Right forelimb (tissue), 1 donor: ENCODE measurements at regions not wholly inside any gene's neighbourhood (a gene's known extent, or its start where the extent isn't known, plus 50 kb on each side); places are given as distances from the start of the nearest gene placed in this dataset.
"Not testable (repeated sequence)": the region's sequence is repeated elsewhere in the genome, so short reads cannot be mapped to it uniquely, and the experiment has no call there.

ENCODE experiments used
- DNase-seq: peaks from one replicate; pipeline ENCODE4 v3.0.0-alpha.2; 2018

DNA sequence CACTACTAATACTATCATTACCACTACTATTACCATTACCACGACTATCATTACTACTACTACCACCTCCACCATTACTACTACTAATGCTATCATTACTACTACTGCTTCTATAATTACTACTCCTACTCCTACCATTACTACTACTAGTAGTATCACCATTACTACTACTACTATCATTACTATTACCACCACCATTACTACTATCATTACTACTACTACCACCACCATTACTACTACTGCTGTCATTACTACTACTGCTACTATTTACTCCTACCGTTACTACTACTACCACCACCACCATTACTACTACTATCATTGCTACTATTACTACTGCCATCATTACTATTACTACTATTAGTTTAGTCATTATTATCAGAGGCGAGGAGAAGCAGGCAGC lies 140.9 kb upstream of the KCNJ15 start:
- DNase-seq = no peak

DNA sequence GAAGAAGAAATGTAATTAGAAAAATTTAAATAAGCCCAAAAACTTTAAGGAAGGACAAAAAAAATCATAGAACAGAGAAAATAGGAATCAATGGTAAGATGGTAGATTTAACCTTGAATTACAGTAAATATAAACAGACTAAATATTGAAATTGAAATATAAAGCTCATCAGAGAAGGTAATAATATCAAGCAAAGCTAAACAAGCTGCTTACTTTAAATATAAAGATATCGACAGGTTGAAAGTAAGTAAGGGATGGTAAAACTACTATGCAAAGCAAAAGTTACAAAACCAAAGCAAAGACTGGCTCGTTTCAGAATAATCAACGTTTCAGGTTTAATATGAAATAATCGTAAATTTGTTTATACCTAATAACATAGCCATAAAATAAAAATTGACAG lies 137.0 kb upstream of the KCNJ15 start:
- DNase-seq = no peak

DNA sequence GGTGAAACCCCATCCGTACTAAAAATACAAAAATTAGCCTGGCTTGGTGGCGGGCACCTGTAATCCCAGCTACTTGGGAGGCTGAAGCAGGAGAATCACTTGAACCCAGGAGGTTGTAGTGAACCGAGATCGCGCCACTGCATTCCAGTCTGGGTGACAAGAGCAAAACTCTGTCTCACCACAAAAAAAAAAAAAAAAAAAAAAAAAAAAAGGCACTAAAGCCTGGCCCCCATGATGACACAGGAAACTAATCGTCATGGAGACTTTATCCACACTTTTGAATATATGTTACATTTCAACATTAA lies 136.2 kb upstream of the KCNJ15 start:
- DNase-seq = not testable (repeated sequence)

DNA sequence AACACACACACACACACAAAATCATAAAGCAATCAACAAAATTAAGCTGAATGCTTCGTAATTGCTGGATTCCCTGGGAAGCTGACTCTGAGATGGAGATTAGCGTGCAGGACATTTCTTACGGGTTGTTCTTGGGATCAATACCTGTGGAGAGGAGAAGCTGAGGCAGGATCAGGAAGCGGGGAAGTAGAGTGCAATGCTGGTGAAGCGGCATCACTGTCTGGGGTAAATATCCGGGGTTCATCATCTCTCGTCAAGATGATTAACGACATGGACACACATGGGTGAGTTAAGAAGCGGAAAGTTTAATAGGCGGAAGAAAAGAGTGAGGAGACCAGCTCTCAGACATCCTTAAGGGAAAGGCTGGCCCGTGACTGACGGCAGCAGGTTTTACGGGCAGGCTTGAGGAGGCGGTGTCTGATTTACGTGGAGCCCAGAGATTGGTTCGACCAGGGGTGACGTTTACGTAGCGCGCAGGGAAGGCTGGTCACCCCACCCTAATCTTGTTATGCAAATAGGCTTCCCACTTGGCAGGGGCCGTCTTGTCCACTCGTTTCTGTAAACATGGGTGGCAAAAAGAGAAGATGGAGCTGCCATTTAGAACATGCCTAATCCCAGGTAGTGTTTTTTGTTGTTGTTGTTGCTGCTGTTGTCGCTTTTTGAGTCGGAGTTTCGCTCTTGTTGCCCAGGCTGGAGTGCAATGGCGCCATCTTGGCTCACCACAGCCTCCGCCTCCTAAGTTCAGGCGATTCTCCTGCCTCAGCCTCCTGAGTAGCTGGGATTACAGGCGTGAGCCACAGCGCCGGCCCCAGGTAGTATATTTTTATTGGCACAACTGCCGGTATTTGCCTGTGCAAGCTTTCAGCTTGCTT lies 135.6 kb upstream of the KCNJ15 start:
- DNase-seq = no peak

DNA sequence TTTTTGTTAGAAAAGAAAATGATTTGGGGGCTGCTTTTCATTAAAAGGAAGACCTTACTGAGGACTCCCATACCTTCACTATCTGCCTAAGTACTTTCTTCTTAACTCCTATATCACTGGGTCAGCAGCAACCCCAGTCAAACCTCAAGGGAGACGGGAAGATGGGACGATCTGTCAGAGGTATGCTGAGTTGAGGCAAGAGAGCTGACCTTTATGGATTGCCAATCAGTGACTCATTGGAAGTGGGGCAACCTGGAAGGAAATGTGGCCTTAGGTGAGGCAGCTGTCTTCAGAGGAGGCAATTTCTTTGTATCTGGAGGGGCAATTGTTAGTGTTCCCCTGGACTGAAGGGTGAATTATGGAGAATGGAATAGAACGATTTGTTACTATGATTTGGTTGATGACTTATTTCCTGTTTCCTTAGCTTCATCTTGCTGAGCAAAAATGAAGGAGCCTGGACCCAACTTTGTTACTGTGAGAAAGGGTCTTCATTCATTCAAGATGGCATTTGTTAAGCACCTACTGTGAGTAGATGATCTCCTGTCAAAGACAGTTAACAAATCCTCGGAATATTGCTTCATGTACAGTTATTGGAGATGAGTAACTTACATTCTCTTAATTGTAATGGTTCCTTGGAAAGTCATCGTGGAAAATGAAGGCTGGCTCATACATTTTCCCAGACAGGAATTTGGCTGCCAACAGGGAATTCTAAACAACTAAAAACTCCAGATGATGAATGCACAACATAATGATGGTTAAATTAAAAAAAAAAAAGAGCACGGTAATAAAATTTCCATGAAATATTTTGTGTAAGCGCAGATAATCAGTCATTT lies 134.7 kb upstream of the KCNJ15 start:
- DNase-seq = no peak

DNA sequence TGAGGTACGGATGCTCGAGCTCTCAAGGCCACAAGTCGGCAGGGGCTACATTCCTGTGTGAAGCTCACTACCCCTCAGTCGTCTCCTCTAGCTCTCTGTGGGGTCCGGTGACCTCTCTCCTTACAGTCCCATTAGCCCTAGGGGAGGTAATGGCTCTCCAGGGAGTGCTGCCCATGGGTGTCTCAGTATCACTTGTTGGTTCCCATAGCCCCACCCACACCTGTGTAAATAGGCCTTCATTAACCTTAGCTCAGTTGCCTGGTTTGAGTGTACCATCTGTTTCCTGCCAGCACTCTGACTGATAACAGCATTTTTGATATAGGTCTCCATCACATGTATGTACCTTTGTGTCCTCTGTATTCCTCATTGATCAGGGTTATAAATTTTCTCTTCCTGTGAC lies 133.2 kb upstream of the KCNJ15 start:
- no peak for DNase-seq

DNA sequence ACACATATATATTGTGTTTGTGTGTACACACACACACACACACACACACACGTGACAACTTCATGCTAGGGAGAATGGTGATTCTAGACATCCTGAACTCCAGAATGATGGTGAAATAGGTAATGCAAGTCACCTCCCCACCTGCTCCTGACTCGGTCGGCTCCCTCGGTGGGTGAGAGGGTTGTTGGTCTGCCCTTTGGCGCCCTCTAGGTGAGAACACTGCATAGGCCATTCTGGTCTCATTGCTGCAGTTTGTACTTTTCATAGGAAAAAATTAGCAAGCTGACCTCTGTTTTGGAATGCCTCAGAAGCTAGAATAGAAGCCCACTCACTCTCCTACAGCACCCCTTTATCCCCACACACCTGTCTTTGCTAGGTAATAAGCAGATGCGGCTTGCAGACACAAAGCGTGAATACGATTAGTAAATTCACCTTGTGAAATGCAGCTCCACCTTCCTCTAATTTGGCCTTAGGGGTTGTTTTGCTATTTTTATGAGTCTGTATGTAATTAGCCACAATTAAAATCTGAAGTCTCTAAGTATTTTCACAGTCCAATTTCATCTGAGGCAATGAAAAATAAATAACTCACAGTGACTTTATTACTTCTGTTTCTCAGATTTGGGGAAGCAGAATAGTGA lies 130.0 kb upstream of the KCNJ15 start:
- peak; percentile 66 for DNase-seq

DNA sequence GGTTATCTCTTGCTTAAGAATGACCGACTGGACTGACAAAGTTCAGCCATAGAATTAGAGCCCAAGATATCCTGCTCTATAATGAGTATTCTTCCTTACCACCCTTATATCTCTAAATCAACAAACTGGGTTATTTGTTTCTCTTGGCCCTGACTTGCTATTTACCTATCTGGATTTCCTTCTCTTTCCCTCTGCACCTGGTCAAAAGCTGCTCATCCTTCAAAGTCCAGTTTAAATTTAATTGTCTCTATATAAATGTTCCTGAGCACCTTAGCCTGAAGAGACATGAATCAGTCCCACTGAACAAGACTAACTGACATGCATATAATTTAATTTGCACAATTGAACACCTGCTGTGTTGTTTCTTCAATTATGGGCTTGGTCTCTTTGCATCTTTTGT lies 127.1 kb upstream of the KCNJ15 start:
- DNase-seq = no peak

DNA sequence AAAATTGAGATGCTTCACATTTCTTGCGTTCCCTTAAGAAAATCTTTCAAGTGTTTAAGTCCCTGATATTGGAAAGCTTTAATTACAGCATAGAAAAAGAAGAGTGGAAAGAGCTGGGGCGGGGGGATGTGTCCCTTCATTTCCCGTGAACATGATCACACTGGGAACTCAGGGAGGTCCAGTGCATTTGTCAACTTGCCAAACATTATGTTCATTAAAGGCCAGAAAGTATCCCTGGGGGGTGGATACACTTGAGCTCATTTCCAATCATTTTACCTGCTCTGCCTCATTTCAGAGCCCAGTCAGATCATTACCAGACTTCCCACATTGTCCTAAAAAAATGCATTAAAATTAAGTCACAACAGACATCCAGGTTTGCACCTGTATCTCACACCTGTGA lies 123.6 kb upstream of the KCNJ15 start:
- no peak for DNase-seq

DNA sequence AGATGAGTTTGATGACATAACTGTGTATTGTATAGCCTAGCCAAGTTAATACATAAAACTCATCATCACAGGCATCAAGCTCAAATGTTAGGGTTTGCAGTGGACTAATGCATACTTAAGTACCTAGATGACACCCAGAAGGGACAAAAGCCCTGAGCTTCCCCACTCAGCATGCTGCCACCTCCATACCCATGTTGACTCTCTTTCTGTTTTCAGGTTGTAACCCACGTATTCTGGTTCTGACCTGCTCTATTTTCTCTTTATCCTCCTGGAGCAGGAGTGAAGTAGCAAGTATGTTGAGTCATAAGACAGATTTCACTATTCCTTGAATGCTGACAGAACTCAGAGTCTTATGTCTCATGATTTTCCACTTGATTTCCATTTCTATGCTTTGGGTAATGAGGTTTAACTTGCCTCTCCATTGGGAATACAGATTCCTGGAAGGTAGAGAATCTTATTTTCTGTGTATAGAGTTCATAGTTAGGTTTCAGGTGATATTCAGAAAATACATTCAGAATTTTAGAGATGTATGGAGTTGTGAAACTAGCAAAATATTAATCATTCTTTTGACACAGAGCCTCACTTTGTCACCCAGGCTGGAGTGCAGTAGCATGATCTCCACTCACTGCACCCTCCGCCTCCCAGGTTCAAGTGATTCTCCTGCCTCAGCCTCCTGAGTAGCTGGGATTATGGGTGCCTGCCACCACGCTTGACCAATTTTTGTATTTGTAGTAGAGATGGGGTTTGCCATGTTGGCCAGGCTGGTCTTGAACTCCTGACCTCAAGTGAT lies 122.5 kb upstream of the KCNJ15 start:
- DNase-seq = no peak

DNA sequence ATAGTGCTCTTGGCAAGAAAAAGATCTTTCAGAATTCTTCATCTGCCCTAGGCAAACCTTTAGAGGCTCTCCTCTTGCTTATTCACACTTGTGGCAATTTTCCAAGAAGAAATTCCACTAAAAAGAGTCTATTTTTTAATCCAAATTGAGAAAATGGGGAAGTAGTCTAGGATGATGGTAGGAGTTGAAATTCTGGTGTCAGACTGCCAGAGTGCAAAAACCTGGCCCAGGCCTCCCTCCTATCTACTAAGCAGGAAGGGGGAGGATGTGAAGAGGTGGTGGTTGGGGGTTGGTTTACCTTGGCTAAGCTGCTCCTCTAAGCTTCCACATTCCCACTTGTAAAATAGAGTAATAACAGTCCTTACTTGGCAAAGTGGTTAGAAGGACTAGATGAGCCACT lies 120.6 kb upstream of the KCNJ15 start:
- peak; percentile 51 for DNase-seq

DNA sequence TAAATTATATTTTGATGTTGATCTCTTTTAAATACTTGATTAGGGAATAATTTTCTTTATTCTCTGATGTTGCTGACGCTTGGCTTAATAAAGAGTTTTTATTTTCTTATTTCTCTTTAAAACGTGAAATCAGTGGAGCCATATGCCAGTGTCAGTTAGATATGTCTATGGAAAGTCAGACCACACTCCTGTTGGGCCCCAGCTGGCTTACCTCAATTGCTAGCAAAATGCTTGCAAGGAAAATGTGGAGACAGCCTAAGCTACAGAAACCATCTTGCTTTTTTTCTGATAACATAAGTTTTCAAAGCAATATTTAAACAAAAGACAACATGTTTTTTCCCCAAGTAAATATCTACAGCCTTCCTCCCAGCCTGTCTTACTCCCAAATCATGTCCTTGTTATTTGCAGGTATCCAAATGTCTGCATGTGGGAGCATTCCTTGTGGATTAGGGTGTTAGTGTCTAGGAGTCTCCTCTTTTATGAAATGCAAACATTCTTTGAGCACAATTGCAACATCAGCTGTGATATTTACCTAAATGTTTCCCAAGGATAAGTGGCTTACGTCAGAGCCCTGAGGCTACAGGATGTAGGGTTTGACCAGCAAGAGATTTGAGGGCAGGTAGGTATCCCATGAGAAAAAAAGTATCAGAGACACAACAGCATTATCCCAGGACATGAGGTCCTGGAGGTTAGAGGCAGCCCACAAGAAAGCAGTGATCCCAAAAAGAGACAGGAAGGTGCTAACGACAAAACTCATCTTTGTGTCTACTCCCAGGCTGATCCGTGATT lies 117.2 kb upstream of the KCNJ15 start:
- no peak for DNase-seq

DNA sequence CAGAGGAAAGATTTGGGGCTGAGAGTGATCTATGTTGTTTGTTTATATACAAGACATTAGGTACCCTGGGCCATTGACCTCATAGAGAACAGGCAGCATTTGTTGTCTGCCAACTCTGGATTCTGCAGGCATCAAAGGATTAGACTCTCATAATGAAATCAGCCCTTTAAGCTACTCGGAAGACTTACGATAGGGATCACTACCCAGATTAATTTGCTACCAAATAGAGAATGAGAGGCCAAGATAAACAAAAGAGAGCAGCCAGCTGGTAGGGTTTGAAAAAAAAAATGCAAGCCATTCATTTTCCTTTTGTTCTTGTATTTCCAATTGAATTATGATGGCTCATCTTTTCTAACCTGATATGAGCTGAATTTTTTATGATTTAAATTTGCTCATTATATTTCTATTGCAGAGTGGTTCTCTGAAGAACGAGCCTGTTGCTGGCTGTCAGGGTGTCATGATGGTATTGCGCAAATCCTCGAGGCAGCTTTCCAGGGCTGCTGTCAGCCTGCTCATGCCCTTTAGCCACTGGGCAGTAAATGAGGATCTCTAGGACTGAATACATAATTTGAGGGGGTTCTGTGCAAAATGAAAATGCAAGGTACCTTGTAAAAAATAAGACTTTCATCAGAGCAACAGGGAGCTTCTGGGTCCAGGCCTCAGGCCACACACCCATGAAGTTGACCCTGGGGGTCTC lies 116.4 kb upstream of the KCNJ15 start:
- no peak for DNase-seq

DNA sequence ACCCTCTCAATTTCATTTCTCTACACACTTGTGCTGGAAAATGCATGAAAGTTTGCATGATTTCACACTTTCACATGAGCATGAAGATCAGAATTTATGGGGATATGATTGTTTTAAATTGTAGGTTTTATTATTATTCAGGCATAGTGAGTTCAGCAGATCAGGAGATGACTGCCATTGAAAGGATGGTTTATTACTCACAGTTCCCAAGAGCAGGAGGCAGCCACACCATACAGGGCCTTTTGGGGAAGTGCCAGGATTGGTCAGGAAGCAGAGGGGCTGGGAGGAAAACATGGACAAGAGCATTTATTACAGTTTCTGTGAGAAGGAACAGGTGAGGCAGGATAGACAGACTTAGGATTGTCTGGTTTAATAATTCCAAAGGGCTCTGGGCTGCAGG lies 114.6 kb upstream of the KCNJ15 start:
- DNase-seq = no peak

DNA sequence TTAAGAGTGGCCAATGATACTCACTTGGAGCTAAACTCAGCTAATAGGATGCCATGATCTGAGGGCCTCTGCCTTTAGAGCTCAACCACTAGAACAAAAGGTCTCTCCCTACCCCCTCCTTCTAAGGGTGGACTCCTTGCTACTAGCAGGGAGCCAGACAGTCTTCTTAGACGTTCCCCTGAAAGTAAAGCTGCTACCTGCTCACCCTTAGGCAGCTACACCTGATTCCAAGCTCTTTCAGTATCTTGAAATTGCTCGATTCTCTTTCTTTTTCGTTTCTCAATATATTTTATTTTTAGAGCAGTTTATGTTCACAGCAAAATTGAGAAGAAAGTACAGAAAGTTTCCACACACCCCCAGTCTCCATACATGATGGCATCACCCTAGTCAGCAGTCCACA lies 112.6 kb upstream of the KCNJ15 start:
- no peak for DNase-seq

DNA sequence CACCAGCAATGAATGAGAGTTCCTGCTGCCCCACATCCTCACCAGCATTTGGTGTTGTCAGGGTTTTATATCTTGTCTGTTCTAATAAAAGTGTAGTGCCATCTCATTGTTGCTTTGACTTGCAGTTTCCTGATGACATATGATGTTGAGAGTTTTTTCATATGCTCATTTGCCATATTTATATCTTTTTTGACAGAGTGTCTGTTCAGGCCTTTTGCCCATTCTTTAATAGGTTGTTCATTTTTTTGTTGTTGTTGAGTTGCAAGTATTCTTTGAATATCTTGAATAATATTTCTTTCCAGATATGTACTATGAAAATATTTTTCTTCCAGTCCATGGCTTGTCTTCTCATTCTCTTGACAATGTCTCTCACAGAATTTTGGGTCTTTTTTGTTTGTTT lies 111.7 kb upstream of the KCNJ15 start:
- DNase-seq = no peak

DNA sequence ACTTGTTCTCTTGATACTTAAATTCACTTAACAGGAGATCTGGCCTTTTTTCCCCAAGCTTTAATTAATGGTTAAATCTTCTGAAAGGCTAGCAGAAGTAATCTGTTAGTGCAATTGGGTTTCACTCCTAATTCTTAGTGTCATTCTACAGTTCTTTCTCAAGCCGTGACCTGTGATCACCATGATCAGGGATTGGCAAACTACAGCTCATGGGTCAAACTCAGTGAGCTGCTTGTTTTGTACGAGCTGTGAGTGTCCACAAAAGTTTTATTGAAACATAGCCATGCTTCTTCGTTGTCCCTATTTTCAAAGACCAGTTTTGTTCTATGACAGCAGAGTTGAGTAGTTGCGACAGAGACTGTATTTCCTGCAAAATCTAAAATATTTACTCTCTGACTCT lies 109.4 kb upstream of the KCNJ15 start:
- no peak for DNase-seq

DNA sequence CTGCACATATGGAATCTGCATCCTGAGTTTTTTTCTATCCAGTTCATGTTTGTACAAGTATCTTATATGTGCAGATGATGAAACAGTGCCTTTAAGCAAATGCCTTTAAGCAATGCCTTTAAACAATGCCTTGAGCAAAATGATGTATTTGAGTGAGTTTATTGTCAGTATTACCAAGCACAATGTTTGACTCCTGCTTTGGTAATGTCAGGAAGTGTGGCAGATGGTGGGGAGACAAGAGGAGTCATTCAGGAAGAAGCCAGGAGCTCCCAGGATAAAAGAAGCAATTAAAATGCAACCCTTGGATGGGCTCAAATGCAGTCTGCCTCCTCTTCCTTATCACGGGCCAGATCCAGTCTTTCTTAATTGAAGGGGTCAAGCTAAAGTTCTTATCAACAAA lies 108.7 kb upstream of the KCNJ15 start:
- no peak for DNase-seq

DNA sequence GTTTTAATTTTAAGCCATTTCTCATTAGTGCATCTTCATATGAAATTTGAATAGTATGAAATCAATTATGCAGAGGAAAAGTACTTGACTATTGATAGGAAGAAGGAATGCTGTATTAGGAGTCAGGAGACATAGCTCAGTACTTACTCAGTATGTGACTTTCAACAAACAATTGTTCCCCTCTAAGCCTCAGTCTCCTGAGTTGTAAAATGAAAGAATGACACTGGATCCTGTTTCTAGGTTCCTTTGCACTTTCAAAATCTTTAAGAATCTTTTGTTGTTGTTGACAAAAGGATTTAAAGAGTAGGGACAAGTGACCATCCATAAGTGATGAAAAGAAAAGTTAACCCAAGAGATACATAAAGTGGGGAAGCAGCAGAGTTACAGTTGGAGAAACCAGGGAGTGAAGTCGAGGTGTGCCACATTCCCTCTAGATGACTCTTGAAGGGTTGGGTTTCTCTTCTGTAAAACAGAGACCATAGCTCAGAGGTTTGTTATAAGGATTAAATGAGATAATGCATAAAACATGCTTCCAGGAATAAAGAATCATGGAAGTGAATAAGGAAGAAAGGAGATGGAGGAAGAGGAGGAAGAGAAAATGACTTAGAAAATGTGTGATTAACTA lies 105.7 kb upstream of the KCNJ15 start:
- DNase-seq = no peak

DNA sequence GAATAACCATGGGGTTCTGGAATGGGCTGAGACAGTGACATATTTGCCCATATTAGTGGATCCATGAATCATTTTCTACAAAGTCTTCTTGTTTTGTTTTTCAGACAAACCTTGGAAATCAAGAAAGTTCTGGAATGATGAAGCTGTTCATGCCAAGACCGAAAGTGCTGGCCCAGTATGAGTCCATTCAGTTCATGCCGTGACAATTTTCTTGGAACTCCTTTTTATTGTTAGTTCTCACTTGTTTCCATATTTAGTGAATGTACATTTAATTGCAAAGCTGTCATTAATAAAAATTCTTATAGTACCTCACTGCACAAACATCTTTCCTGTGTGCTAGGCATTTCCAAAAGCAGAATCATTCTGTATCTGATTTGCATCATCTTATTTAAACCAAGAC lies 100.6 kb upstream of the KCNJ15 start:
- no peak for DNase-seq

DNA sequence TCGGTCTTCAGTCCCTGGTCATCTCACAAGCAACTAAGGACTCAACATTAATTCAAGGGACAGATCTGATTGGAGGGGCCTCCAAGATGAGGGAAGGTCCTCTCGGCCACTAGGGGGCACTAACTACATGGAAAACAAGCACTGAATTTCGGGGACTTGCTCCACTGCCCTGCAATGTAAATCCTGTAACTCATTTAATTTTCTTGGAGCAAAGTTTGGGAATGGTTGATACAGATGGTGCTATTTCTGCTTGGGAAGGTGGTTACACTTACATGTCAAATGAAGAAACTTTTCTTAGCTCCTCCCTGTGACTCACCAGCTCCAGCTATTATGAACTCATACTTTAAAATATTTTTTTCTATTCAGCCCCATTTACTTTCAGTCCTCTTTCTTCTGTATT lies 97.4 kb upstream of the KCNJ15 start:
- peak; percentile 66 for DNase-seq
